GM12891 (cell line): ENCODE measurements at regions not wholly inside any gene's neighbourhood (a gene's known extent, or its start where the extent isn't known, plus 50 kb on each side); places are given as distances from the start of the nearest gene placed in this dataset.

Experiments used
- DNase-seq: peaks from one replicate; pipeline ENCODE4 v3.0.0; 2011; ENCODE audit warnings: low spot score; ENCODE audit not compliant: insufficient read length
- FAIRE-seq: peaks from 2 replicates; lab custom pipeline; 2011; peaks lifted over from hg19 to GRCh38; lab: Jason Lieb, UNC
- PAX5 ChIP-seq: IDR thresholded peaks from 2 replicates; pipeline ENCODE4 v1.6.1; 2011; ENCODE audit warnings: low read length, moderate library complexity, mild to moderate bottlenecking; ENCODE audit not compliant: insufficient read depth, severe bottlenecking
- POLR2A ChIP-seq: IDR thresholded peaks from 2 replicates; pipeline ENCODE4 v1.6.1; 2011; ENCODE audit warnings: low read depth, low read length, control low read depth
- POLR2AphosphoS5 ChIP-seq: IDR thresholded peaks from 2 replicates; pipeline ENCODE4 v1.6.1; 2011; ENCODE audit warnings: low read depth, low read length, control low read depth
- POU2F2 ChIP-seq: IDR thresholded peaks from 2 replicates; pipeline ENCODE4 v1.6.1; 2011; ENCODE audit warnings: low read depth, mild to moderate bottlenecking, control low read depth, low read length, moderate library complexity
- SPI1 ChIP-seq: IDR thresholded peaks from 2 replicates; pipeline ENCODE4 v1.6.1; 2011; ENCODE audit warnings: low read depth, low read length, control low read depth
- TAF1 ChIP-seq: IDR thresholded peaks from 2 replicates; pipeline ENCODE4 v1.6.1; 2011; ENCODE audit warnings: low read depth, low read length, control low read depth

DNA sequence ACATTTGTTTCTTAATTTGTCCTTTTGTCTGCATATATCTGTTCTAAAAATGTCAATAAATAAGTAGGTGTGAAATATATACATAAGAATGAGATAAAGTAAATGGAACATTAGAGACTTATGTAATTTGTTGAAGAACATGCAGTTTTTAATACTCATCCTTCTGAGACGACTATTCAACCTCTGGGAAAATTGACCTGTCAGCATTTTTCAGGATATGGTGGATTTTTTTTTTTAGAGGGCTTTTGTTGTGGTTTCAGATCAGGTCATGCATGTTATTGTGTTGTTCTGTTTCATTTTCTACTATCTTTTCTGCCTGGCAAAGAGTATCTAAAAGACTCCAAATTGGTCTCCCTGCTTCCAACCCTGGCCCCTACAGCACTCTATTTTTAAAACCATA is 97.3 kb downstream of the PCDH7 start:
- DNase-seq (no peak), FAIRE-seq (no peak)
- TF ChIP-seq POLR2AphosphoS5 (no peak), POLR2A (no peak), TAF1 (no peak), SPI1 (no peak)

DNA sequence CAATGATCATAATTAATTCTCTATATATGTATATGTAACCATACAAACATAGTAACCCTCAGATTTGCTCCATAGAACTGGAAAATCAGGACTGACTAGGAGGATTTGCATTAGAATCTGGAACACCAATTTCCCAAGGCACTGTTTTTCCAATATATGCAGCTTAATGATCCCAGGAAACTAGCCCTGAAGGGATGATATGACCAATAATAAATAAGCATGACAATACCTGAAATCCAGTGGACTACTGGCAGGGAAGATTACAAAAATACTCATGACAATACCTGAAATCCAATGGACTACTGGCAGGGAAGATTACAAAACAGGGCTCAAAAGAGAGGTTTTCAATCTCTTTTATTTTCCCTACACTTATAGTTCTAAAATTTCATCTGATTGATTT is 98.4 kb downstream of the PCDH7 start:
- TF ChIP-seq POLR2AphosphoS5, result no peak
- TF ChIP-seq POU2F2, result no peak
- no peak for TF ChIP-seq POLR2A
- no peak for TF ChIP-seq PAX5
- no peak for TF ChIP-seq TAF1
- no peak for TF ChIP-seq SPI1
- no peak for DNase-seq
- no peak for FAIRE-seq

DNA sequence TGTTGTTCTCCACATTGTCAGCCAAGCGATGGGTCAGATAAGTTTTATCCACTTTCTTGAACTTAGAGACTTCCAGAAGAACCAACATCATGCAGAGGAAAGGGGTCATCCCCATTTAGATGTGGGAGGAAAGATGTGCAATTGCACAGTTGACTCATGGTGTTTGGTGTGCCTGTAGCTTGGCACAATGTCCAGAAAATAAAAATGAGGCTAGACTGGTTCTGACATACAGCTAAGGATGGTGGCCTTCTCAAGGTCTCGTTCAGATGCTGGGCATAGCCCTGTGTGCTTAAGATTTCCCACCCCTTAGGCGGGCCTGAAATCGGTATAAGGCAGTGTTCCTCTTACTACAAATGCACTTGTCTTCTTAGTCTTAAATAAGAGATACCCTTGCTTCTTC is 101.1 kb downstream of the PCDH7 start:
- DNase-seq (no peak), FAIRE-seq (no peak)
- TF ChIP-seq POU2F2, result no peak
- no peak for TF ChIP-seq SPI1
- no peak for TF ChIP-seq PAX5
- TF ChIP-seq POLR2AphosphoS5, result no peak
- TF ChIP-seq TAF1, result no peak
- no peak for TF ChIP-seq POLR2A

DNA sequence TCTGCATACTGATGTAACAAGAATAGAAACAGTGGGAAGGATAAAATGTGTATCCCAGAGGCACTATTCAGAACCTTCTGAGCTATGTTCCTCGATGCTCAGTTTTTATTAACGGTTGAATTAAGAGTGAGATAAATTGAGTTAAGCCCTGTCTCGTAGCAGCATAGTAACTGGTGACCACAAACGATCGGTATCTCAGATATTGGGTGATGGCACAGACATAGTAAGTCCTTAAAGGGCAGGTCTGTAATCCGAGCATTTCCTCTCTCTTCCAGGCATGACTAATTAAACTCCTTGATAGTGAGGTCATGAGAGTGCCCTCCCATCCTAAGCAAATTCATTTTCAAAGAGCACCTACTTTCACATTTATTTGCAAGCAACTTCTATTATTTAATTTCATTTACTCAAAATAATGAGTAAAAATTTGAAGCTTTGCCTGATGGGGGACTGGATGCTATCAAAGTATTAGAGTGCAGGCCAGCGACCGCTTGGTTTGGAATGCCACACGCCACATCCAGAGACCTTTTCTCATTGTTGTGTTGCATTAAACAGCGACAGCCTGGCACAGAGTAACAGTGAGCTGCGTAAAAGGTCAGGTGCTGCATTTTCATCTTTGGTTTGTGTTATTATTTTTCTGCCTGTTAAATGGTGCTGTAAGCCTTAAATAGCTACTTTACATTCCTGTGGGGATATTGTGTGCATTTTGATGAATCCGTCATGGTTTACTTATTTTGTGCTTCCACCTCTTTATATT is 101.9 kb downstream of the PCDH7 start:
- FAIRE-seq (no peak), DNase-seq (no peak)
- TF ChIP-seq PAX5, result no peak
- TF ChIP-seq POLR2A, result no peak
- TF ChIP-seq POLR2AphosphoS5, result no peak
- no peak for TF ChIP-seq TAF1
- no peak for TF ChIP-seq POU2F2
- TF ChIP-seq SPI1, result no peak

DNA sequence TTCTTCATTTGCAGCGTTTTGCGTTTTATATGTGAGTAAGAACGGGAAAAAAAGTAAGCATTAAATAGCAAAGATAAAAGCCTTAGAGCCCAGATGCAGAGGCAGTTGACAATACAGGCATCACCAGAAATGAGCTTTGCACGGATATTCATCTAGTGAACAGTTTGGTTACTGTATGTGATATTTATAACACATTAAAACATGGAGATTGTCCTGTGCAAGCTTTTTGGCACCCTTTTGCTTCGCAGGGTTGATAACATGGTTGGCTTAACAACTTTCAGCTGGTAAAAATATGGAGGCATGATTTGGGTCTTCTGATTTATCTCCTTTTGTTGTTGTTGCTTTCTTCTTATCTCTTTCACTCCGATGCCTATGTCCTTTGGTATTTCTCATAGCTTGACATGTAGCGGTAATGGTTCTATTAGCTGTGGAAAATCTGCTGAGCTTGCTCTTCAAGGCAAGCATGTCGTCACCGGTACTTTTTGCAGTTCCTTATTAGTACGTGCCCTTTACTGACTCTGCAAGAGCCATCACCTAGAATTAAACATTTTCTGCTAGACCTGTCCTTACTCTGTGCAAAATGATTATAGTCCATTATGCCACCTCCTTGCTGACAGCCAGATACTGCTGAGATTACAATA is 102.9 kb downstream of the PCDH7 start:
- FAIRE-seq (no peak), DNase-seq (no peak)
- TF ChIP-seq PAX5 (no peak), TAF1 (no peak), POLR2AphosphoS5 (no peak), POLR2A (no peak), POU2F2 (no peak), SPI1 (no peak)

DNA sequence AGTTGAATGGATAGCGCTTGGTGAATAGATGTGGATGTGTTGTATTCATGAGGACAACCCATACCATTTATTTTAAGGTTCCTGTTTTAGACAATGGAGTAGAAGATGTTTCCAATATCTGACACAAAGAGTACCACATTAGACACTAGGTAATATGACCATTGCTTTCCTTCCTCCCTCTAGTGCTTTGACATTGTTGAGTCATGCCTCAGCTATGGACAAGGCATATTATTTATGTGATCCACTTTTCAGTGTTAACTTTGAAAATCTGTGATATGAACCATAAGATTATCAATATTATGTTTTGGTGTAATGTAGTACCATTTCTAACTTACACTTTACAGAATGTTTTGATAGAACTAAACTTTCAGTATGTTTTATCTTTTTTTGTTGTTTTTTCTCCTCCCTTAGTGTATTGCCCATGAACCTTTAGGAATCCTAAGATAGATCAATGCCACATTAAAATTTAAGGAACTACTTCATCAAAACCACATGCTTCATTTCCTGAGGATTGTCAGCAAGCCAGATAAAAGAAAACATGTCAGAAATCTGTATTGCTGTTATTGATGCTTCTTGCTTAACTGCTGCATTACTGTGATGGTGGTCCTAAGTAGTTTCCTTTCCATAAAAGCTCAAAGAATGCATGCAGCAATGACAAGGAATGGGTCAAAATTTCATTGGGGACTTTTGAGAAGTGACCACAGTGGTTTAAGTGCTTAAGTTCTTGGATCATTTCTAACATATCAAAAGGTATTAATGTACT is 105.0 kb downstream of the PCDH7 start:
- TF ChIP-seq SPI1, result no peak
- no peak for TF ChIP-seq PAX5
- no peak for TF ChIP-seq POLR2AphosphoS5
- no peak for TF ChIP-seq TAF1
- no peak for TF ChIP-seq POU2F2
- TF ChIP-seq POLR2A, result no peak
- DNase-seq (no peak), FAIRE-seq (no peak)

DNA sequence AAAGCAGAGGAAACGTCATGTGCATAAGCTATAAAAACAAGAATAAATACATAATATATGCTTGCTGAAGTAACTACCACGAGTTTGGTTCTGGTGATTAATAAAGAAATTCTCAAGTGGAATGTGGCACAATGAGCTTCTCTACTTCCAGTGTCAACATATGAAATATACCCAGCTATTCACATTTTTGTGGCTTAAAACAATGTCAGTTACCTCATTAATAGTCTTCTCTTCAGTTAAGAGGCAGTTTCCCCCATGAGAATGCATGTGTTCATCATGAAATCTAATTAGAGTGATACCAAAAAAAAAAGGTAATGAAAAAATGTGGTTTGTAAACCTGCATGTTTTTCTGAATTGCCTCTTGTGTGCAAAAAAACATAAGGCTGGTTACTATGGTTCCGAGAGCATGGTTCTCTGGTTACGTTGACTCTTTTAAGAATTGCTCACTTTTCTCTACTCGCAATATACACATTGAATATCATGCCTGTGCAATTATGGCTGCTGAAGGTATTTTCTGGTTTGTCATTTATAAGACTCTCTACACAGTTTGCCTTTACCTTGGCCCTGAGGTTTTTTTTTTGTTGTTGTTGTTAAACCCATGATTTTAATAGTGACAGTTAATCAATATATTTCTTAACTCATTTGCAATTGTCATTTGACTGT is 108.2 kb downstream of the PCDH7 start:
- TF ChIP-seq SPI1 (no peak), POLR2A (no peak), TAF1 (no peak), PAX5 (no peak), POU2F2 (no peak), POLR2AphosphoS5 (no peak)
- DNase-seq, result no peak

DNA sequence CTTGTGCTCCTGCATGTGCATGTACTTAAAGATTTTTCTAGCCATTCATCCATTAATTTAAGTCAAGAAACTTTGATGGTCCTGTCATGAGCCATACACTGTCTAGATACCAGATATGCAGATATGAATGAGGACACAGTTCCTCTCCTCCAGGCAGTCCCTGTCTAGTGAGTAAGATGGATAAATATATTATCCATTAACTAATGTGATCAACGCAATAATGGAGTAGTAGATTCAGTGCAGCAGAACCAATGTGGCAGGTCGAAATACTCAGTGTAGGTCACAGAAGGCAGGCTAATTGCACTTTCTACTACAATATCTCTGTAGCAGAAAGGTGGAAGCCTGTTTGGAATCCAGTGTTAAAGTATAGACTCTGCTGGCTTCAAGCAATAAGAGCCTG is 112.5 kb downstream of the PCDH7 start:
- DNase-seq (no peak), FAIRE-seq (no peak)
- TF ChIP-seq POU2F2 (no peak), POLR2AphosphoS5 (no peak), SPI1 (no peak), TAF1 (no peak), PAX5 (no peak), POLR2A (no peak)

More for the DNA sequence above, 108.2 kb downstream of the PCDH7 start:
- no peak for FAIRE-seq

DNA sequence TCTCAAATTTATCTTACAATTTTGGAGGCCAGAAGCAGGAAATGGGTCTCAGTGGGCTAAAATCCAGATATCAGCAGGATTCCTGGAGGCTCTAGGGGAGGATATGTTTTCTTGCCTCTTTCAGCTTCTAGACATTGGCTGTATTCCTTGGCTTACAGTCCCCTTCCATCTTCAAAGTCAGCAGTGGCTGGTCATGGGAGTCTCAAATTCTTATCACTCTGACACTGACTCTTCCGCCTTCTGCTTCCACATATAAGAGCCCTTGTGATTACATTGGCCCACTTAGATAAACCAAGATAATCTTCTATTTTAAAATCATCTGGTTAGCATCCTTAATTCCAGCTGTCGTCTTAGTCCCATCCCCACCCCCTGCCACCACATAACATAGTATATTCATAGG is 113.0 kb downstream of the PCDH7 start:
- FAIRE-seq, result no peak
- TF ChIP-seq SPI1, result no peak
- TF ChIP-seq PAX5, result no peak
- no peak for TF ChIP-seq POU2F2
- TF ChIP-seq POLR2AphosphoS5, result no peak
- TF ChIP-seq TAF1, result no peak
- TF ChIP-seq POLR2A, result no peak
- no peak for DNase-seq

DNA sequence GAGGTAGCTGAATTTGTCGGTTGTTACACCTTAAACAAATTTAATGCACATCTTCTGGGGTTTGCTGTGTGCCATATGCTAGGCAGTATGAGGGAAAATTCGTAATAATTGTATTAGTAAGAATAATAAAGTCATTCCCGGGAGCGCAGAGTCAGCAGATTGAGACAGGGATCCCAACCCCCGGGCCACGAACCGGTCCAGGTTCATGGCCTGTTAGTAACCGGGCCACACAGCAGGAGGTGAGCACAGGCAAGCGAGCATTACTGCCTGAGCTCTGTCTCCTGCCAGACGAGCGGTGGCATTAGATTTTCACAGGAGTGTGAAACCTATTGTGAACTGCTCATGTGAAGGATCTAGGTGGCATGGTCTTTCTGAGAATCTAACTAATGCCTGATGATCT is 114.9 kb downstream of the PCDH7 start:
- DNase-seq (no peak), FAIRE-seq (no peak)
- no peak for TF ChIP-seq POLR2AphosphoS5
- TF ChIP-seq TAF1, result no peak
- no peak for TF ChIP-seq POLR2A
- TF ChIP-seq PAX5, result no peak
- no peak for TF ChIP-seq POU2F2
- TF ChIP-seq SPI1, result no peak
